GM04504 (cell line): ENCODE measurements at regions not wholly inside any gene's neighbourhood (a gene's known extent, or its start where the extent isn't known, plus 50 kb on each side); places are given as distances from the start of the nearest gene placed in this dataset.

ENCODE experiments used
- DNase-seq: peaks from one replicate; pipeline ENCODE4 v3.0.0-alpha.2; 2012; ENCODE audit warnings: low read depth

- DNase-seq = peak; percentile 38
Observed at GRCh38 chr3:177569875-177570657, 372.8 kb upstream of the TBL1XR1 start.

- no peak for DNase-seq
Observed at GRCh38 chr3:177571271-177571943, 374.1 kb upstream of the TBL1XR1 start.

- DNase-seq = no peak
Observed at GRCh38 chr3:177571944-177572315, 374.6 kb upstream of the TBL1XR1 start.

- DNase-seq = no peak
Observed at GRCh38 chr3:177574222-177574856, 377.1 kb upstream of the TBL1XR1 start.

- DNase-seq = no peak
Observed at GRCh38 chr3:177576746-177577145, 379.5 kb upstream of the TBL1XR1 start.

GRCh38 chr3:177578488-177578887 lies 381.2 kb upstream of the TBL1XR1 start:
- no peak for DNase-seq

- no peak for DNase-seq
Observed at GRCh38 chr3:177579419-177579818, 382.1 kb upstream of the TBL1XR1 start.

GRCh38 chr3:177580437-177580836 lies 383.2 kb upstream of the TBL1XR1 start:
- DNase-seq = no peak

GRCh38 chr3:177585271-177585670 lies 388.0 kb upstream of the TBL1XR1 start:
- no peak for DNase-seq

GRCh38 chr3:177589041-177589650 lies 391.9 kb upstream of the TBL1XR1 start:
- no peak for DNase-seq

- DNase-seq = peak; percentile 81
Observed at GRCh38 chr3:177589911-177590381, 392.7 kb upstream of the TBL1XR1 start.

GRCh38 chr3:177590826-177591225 lies 393.5 kb upstream of the TBL1XR1 start:
- DNase-seq = no peak

GRCh38 chr3:177591379-177591778 lies 394.1 kb upstream of the TBL1XR1 start:
- DNase-seq = no peak

- DNase-seq = no peak
Observed at GRCh38 chr3:177594096-177594495, 396.8 kb upstream of the TBL1XR1 start.

- DNase-seq = no peak
Observed at GRCh38 chr3:177595530-177596188, 398.4 kb upstream of the TBL1XR1 start.

GRCh38 chr3:177596248-177596815 lies 399.1 kb upstream of the TBL1XR1 start:
- no peak for DNase-seq

- no peak for DNase-seq
Observed at GRCh38 chr3:177596816-177597271, 399.6 kb upstream of the TBL1XR1 start.

GRCh38 chr3:177597311-177598096 lies 400.2 kb upstream of the TBL1XR1 start:
- DNase-seq = peak; percentile 84

GRCh38 chr3:177598097-177598833 lies 401.0 kb upstream of the TBL1XR1 start:
- DNase-seq = no peak

GRCh38 chr3:177599326-177599725 lies 402.0 kb upstream of the TBL1XR1 start:
- no peak for DNase-seq
